ENCODE measurements at regions not wholly inside any gene's neighbourhood (a gene's known extent, or its start where the extent isn't known, plus 50 kb on each side); places are given as distances from the start of the nearest gene placed in this dataset.

- H3K27me3 ChIP-seq = no peaks in the 10 kb centered on the region
- H2AFZ ChIP-seq (replicated peaks) = no peak overlapping the region
- H3F3A ChIP-seq (ENCODE audit: low read depth) = no peaks in the 10 kb centered on the region
- no peaks in the 10 kb centered on the region for H4K20me1 ChIP-seq (ENCODE audit: low read depth)
- peak; percentile 21 for DNase-seq (ENCODE audit: low spot score)
- no peak overlapping the region for H3K4me3 ChIP-seq
- no peak overlapping the region for H3K27ac ChIP-seq
- Mint-ChIP-seq H3K9me3 (peaks cover 5% of the 10 kb centered on the region), H3K27me3 (ENCODE audit: insufficient read depth, low read depth) (no peaks in the 10 kb centered on the region), H3K36me3 (no peaks in the 10 kb centered on the region), H3K4me3 (no peak overlapping the region), H3K27ac (no peak overlapping the region), H3K4me1 (peaks cover 7% of the 10 kb centered on the region)
- no peaks in the 10 kb centered on the region for H3K79me2 ChIP-seq (ENCODE audit: low read depth)
- no peaks in the 10 kb centered on the region for H3K4me1 ChIP-seq
- H3K4me2 ChIP-seq = no peak overlapping the region
- TF ChIP-seq EZH2 (IDR thresholded peaks at IDR 0.05) (no peak), EZH2phosphoT487 (IDR thresholded peaks at IDR 0.05) (no peak), CTCF (IDR thresholded peaks at IDR 0.05) (no peak)
- H3K36me3 ChIP-seq = no peaks in the 10 kb centered on the region
- no peaks in the 10 kb centered on the region for H3K9me3 ChIP-seq (ENCODE audit: low read depth)
- no peak overlapping the region for H3K9ac ChIP-seq
These were observed 155.6 kb upstream of the TMCC3 start for GRCh38 chr12:94805749-94806529.

GRCh38 chr12:94803939-94804338 is 153.6 kb upstream of the TMCC3 start:
- no peak overlapping the region for H3K4me3 Mint-ChIP-seq
- no peaks in the 10 kb centered on the region for H3K9me3 ChIP-seq (ENCODE audit: low read depth)

DNA sequence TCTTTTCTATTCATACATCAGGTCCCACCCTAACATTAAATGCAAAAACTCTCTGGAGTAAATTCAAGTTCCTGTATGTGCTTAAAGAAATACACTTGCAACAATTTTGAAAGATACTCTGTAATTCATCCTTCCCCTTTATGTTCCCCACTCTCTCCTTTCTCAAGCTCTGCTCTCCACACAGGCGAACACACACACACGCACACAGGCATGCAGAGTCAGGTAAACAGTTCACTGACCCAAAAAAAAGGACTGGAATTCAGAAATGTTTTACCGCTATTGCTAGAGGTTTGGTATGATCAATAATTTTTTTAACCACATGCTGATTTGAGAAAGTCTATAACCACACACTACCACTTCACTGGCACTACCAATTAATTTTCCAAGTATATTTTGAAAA is 152.4 kb upstream of the TMCC3 start:
- H3F3A ChIP-seq (ENCODE audit: low read depth) = no peaks in the 10 kb centered on the region
- H3K79me2 ChIP-seq (ENCODE audit: low read depth) = no peaks in the 10 kb centered on the region
- no peaks in the 10 kb centered on the region for H3K27me3 Mint-ChIP-seq (ENCODE audit: insufficient read depth, low read depth)
- H3K4me2 ChIP-seq = no peak overlapping the region
- H3K36me3 ChIP-seq = no peaks in the 10 kb centered on the region
- no peak overlapping the region for H3K9ac ChIP-seq
- H3K9me3 ChIP-seq (ENCODE audit: low read depth) = no peaks in the 10 kb centered on the region
- H2AFZ ChIP-seq (replicated peaks) = no peak overlapping the region
- H3K27ac Mint-ChIP-seq = no peak overlapping the region
- no peaks in the 10 kb centered on the region for H4K20me1 ChIP-seq (ENCODE audit: low read depth)
- no peaks in the 10 kb centered on the region for H3K27me3 ChIP-seq
- TF ChIP-seq EZH2 (IDR thresholded peaks at IDR 0.05) (no peak), EZH2phosphoT487 (IDR thresholded peaks at IDR 0.05) (no peak), CTCF (IDR thresholded peaks at IDR 0.05) (no peak)
- H3K36me3 Mint-ChIP-seq = no peaks in the 10 kb centered on the region
- no peaks in the 10 kb centered on the region for H3K9me3 Mint-ChIP-seq
- no peak overlapping the region for H3K27ac ChIP-seq
- H3K4me3 ChIP-seq = no peak overlapping the region
- no peak for DNase-seq (ENCODE audit: low spot score)
- no peak overlapping the region for H3K4me3 Mint-ChIP-seq
- no peaks in the 10 kb centered on the region for H3K4me1 ChIP-seq
- peaks cover 7% of the 10 kb centered on the region for H3K4me1 Mint-ChIP-seq

More at GRCh38 chr12:94803939-94804338, 153.6 kb upstream of the TMCC3 start:
- Mint-ChIP-seq H3K4me1 (peaks cover 7% of the 10 kb centered on the region), H3K9me3 (no peaks in the 10 kb centered on the region), H3K27ac (no peak overlapping the region), H3K36me3 (no peaks in the 10 kb centered on the region), H3K27me3 (ENCODE audit: insufficient read depth, low read depth) (no peaks in the 10 kb centered on the region)
- H4K20me1 ChIP-seq (ENCODE audit: low read depth) = no peaks in the 10 kb centered on the region
- no peak overlapping the region for H3K9ac ChIP-seq
- H3F3A ChIP-seq (ENCODE audit: low read depth) = no peaks in the 10 kb centered on the region
- H3K36me3 ChIP-seq = no peaks in the 10 kb centered on the region
- TF ChIP-seq EZH2 (IDR thresholded peaks at IDR 0.05) (no peak), EZH2phosphoT487 (IDR thresholded peaks at IDR 0.05) (no peak), CTCF (IDR thresholded peaks at IDR 0.05) (no peak)
- H3K27me3 ChIP-seq = no peaks in the 10 kb centered on the region
- no peak overlapping the region for H2AFZ ChIP-seq (replicated peaks)
- H3K4me2 ChIP-seq = no peak overlapping the region
- no peak overlapping the region for H3K4me3 ChIP-seq
- H3K79me2 ChIP-seq (ENCODE audit: low read depth) = no peaks in the 10 kb centered on the region
- no peak overlapping the region for H3K27ac ChIP-seq
- no peak for DNase-seq (ENCODE audit: low spot score)
- H3K4me1 ChIP-seq = no peaks in the 10 kb centered on the region
